Endothelial cell of umbilical vein (primary cell): ENCODE measurements at regions not wholly inside any gene's neighbourhood (a gene's known extent, or its start where the extent isn't known, plus 50 kb on each side); places are given as distances from the start of the nearest gene placed in this dataset.

ENCODE experiments used
- BruUV-seq: library from RNA; stranded (reverse); fragments of 400-500 nt; replicated peaks from 2 replicates; lab custom pipeline; 2021; lab: Mats Ljungman, UMichigan
- CTCF ChIA-PET: fragments of 300-600, 350-600 bp; sonication (Branson Sonifier 250); formaldehyde crosslinking; loops from one replicate; lab custom pipeline; 2021; ENCODE audit warnings: antibody characterized with exemption, inconsistent platforms; lab: Charles Lee
- POLR2A ChIA-PET: fragments of 300-600, 350-600 bp; sonication (Branson Sonifier 250); formaldehyde crosslinking; loops from one replicate; lab custom pipeline; 2021; ENCODE audit warnings: antibody characterized with exemption, inconsistent platforms; lab: Charles Lee
- DNase-seq: peaks from one replicate; pipeline ENCODE4 v3.0.0-alpha.2; 2011; ENCODE audit warnings: low read depth, low spot score
- FAIRE-seq: peaks from 2 replicates; lab custom pipeline; 2011; peaks lifted over from hg19 to GRCh38; lab: Jason Lieb, UNC
- H2AFZ ChIP-seq: 2 replicates; pipeline ENCODE4 v1.6.0; 2012; ENCODE audit warnings: low read depth, low read length, control low read depth, inconsistent platforms
- H3K27ac ChIP-seq: 2 replicates; pipeline ENCODE4 v1.5.1; 2011; ENCODE audit warnings: low read depth, mild to moderate bottlenecking, control low read depth, low read length, moderate library complexity; ENCODE audit not compliant: insufficient read depth
- H3K27me3 ChIP-seq, 2 experiments: 2 replicates each; pipeline versions ENCODE4 v1.6.0 to v1.6.1; 2011; ENCODE audit warnings: low read length in 2 of 2, mixed read lengths in 1 of 2; ENCODE audit not compliant: control insufficient read depth in 2 of 2, insufficient read depth in 2 of 2
- H3K36me3 ChIP-seq, 2 experiments: 2 replicates in 1 of 2; 3 replicates in 1 of 2; pipeline ENCODE4 v1.5.1; 2011; ENCODE audit warnings: low read length in 2 of 2, mild to moderate bottlenecking in 1 of 2, moderate library complexity in 1 of 2; ENCODE audit not compliant: control insufficient read depth in 2 of 2, insufficient read depth in 2 of 2; ENCODE audit errors: extremely low read depth in 1 of 2
- H3K4me1 ChIP-seq: 3 replicates; pipeline ENCODE4 v1.5.1; 2011; ENCODE audit warnings: mild to moderate bottlenecking, low read length; ENCODE audit not compliant: control insufficient read depth, insufficient read depth; ENCODE audit errors: extremely low read depth
- H3K4me2 ChIP-seq: 2 replicates; pipeline ENCODE4 v1.6.1; 2011; ENCODE audit warnings: low read length, control low read depth, mixed read lengths; ENCODE audit not compliant: insufficient read depth
- H3K4me3 ChIP-seq, 3 experiments: fragments of 200-600 bp in 1 of 3; sonication (generic), shearing (Covaris generic) in 1 of 3; replicated peaks in 1 of 3; 2 replicates each; pipeline ENCODE4 v1.5.1; 2011 to 2016; ENCODE audit warnings: control low read depth in 3 of 3, low read length in 3 of 3, mild to moderate bottlenecking in 2 of 3, inconsistent platforms in 1 of 3, low read depth in 1 of 3, moderate library complexity in 1 of 3; ENCODE audit not compliant: insufficient read depth in 1 of 3
- H3K79me2 ChIP-seq: 2 replicates; pipeline ENCODE4 v1.6.0; 2012; ENCODE audit warnings: low read length, inconsistent platforms; ENCODE audit not compliant: control insufficient read depth, insufficient read depth
- H3K9ac ChIP-seq: replicated peaks from 2 replicates; pipeline ENCODE3; 2011; ENCODE audit warnings: low read length, control low read depth; ENCODE audit not compliant: insufficient read depth; ENCODE audit errors: extremely low read depth
- H3K9me1 ChIP-seq: replicated peaks from 3 replicates; pipeline ENCODE4 v1.6.0; 2011; ENCODE audit warnings: mild to moderate bottlenecking, low read length; ENCODE audit not compliant: control insufficient read depth, insufficient read depth; ENCODE audit errors: extremely low read depth
- H3K9me3 ChIP-seq: replicated peaks from 2 replicates; pipeline ENCODE4 v1.5.1; 2012; ENCODE audit warnings: low read length, inconsistent platforms; ENCODE audit not compliant: control insufficient read depth, insufficient read depth
- H4K20me1 ChIP-seq: replicated peaks from 2 replicates; pipeline ENCODE3; 2011; ENCODE audit warnings: mild to moderate bottlenecking, low read length; ENCODE audit not compliant: control insufficient read depth, insufficient read depth; ENCODE audit errors: extremely low read depth
- EZH2 ChIP-seq: IDR thresholded peaks from 2 replicates; pipeline ENCODE4 v1.6.1; 2012; ENCODE audit warnings: borderline replicate concordance, low read depth, mild to moderate bottlenecking, moderate library complexity, low read length, inconsistent platforms; ENCODE audit not compliant: severe bottlenecking
- FOS ChIP-seq: IDR thresholded peaks from 2 replicates; pipeline ENCODE4 v1.6.1; 2011; ENCODE audit warnings: mild to moderate bottlenecking, low read length, moderate library complexity, borderline replicate concordance; ENCODE audit not compliant: insufficient read depth
- GATA2 ChIP-seq: IDR thresholded peaks from 2 replicates; pipeline ENCODE4 v1.7.0; 2011; ENCODE audit warnings: low read depth, mild to moderate bottlenecking, moderate library complexity, mixed read lengths, low read length; ENCODE audit not compliant: insufficient read length, insufficient read depth
- JUN ChIP-seq: IDR thresholded peaks from 2 replicates; pipeline ENCODE4 v1.6.1; 2011; ENCODE audit warnings: borderline replicate concordance, low read depth; ENCODE audit not compliant: insufficient read length, insufficient read depth
- MYC ChIP-seq: IDR thresholded peaks from one replicate; pipeline ENCODE4 v1.6.1; 2011; ENCODE audit warnings: mild to moderate bottlenecking, low read depth, low read length
- POLR2A ChIP-seq: IDR thresholded peaks from 2 replicates; pipeline ENCODE4 v1.6.1; 2012; ENCODE audit warnings: low read depth, mild to moderate bottlenecking, control low read depth, low read length
- POLR2AphosphoS5 ChIP-seq: IDR thresholded peaks from 2 replicates; pipeline ENCODE4 v1.6.1; 2012; ENCODE audit warnings: low read depth, mild to moderate bottlenecking, control low read depth, low read length, moderate library complexity; ENCODE audit not compliant: insufficient read depth
- dilution Hi-C: fragments of 300-500 bp; cut with MboI; formaldehyde crosslinking; loops from one replicate; pipeline ENCODE4 v1.15.0; 2019; ENCODE audit warnings: low sequenced_read_pairs; ENCODE audit not compliant: extremely low pct_ligation_motif_present
- intact Hi-C: fragments of 100-400 bp; cut with micrococcal nuclease; formaldehyde crosslinking; loops from one replicate; pipeline ENCODE4 v1.10.0; 2022
- TF ChIP-seq, protein P1 (sequence below), 2 donors: IDR thresholded peaks; 1 replicate in 1 of 2; 2 replicates in 1 of 2; pipeline ENCODE4 v1.5.1; 2011; ENCODE audit warnings: low read length in 2 of 2, mild to moderate bottlenecking in 2 of 2, moderate library complexity in 2 of 2, control low read depth in 1 of 2, inconsistent platforms in 1 of 2, low read depth in 1 of 2; ENCODE audit not compliant: insufficient read depth in 1 of 2; ENCODE audit errors: extremely low read depth in 1 of 2
- TF ChIP-seq, protein P2 (sequence below): IDR thresholded peaks from 2 replicates; pipeline ENCODE4 v1.6.1; 2011; ENCODE audit not compliant: insufficient read depth, insufficient read length

DNA sequence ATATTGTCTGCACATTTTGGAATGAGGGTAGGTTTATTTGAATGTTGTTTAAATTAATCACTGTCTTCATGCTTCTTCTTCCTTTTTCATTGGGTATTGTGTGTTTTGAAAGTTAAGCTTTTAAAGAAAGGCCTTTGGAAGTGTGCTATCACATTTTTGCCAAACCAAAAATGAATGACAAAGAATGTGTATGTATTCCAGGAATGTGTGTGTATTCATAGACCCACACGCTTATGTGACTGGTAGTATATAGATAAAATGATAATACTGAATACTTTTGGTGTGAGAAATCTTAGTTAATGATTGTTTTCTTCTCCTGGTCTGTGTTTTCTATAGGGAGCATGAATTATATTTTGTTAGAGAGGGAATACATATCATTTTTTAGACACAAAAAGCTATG lies 404.4 kb downstream of the TLL1 start:
- Histone ChIP-seq H2AFZ (no peak overlapping the region), H3K79me2 (no peaks in the 10 kb centered on the region), H3K9me3 (no peaks in the 10 kb centered on the region), H4K20me1 (no peaks in the 10 kb centered on the region), H3K27ac (no peak overlapping the region), H3K4me3 (no peak overlapping the region), H3K4me1 (no peaks in the 10 kb centered on the region), H3K9me1 (no peaks in the 10 kb centered on the region), H3K4me2 (no peak overlapping the region), H3K9ac (no peak overlapping the region), H3K27me3 (no peaks in the 10 kb centered on the region), H3K36me3 (no peaks in the 10 kb centered on the region)
- intact Hi-C loops (no loop called here), dilution Hi-C loops (no loop called here)
- POLR2A ChIA-PET, result no interaction called here
- DNase-seq (no peak), FAIRE-seq (no peak)
- no peak for TF ChIP-seq JUN
- TF ChIP-seq, protein P1, sequence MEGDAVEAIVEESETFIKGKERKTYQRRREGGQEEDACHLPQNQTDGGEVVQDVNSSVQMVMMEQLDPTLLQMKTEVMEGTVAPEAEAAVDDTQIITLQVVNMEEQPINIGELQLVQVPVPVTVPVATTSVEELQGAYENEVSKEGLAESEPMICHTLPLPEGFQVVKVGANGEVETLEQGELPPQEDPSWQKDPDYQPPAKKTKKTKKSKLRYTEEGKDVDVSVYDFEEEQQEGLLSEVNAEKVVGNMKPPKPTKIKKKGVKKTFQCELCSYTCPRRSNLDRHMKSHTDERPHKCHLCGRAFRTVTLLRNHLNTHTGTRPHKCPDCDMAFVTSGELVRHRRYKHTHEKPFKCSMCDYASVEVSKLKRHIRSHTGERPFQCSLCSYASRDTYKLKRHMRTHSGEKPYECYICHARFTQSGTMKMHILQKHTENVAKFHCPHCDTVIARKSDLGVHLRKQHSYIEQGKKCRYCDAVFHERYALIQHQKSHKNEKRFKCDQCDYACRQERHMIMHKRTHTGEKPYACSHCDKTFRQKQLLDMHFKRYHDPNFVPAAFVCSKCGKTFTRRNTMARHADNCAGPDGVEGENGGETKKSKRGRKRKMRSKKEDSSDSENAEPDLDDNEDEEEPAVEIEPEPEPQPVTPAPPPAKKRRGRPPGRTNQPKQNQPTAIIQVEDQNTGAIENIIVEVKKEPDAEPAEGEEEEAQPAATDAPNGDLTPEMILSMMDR (IDR thresholded peaks at IDR 0.05; ENCODE audit: extremely low read depth in 1 of 2, insufficient read depth in 1 of 2, low read depth in 1 of 2, low read length in 2 of 2), result no peak
- TF ChIP-seq POLR2AphosphoS5, result no peak
- TF ChIP-seq POLR2A, result no peak
- TF ChIP-seq MYC, result no peak
- TF ChIP-seq, protein P2, sequence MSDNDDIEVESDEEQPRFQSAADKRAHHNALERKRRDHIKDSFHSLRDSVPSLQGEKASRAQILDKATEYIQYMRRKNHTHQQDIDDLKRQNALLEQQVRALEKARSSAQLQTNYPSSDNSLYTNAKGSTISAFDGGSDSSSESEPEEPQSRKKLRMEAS, result no peak
- no peak for TF ChIP-seq GATA2
- TF ChIP-seq EZH2, result no peak
- no peak for TF ChIP-seq FOS
- BruUV-seq, result no TSS peak
- CTCF ChIA-PET, result no interaction called here
